Endodermal cell (in vitro differentiated cells): ENCODE measurements at regions not wholly inside any gene's neighbourhood (a gene's known extent, or its start where the extent isn't known, plus 50 kb on each side); places are given as distances from the start of the nearest gene placed in this dataset.

Experiments
- DNase-seq: peaks from one replicate; pipeline ENCODE4 v3.0.0-alpha.2; 2017
- H3K27ac ChIP-seq: 2 replicates; pipeline ENCODE4 v1.5.1; 2013; ENCODE audit warnings: mild to moderate bottlenecking, low read depth, low read length, moderate library complexity
- H3K27me3 ChIP-seq: 2 replicates; pipeline ENCODE4 v1.6.1; 2013; ENCODE audit warnings: mild to moderate bottlenecking, low read length, moderate library complexity; ENCODE audit not compliant: insufficient read depth, control insufficient read depth, poor library complexity, severe bottlenecking
- H3K36me3 ChIP-seq: 2 replicates; pipeline ENCODE4 v1.7.0; 2013; ENCODE audit warnings: mild to moderate bottlenecking, low read length, moderate library complexity; ENCODE audit not compliant: control insufficient read depth, insufficient read depth
- H3K4me1 ChIP-seq: one replicate; pipeline ENCODE4 v1.7.0; 2013; ENCODE audit warnings: low read length; ENCODE audit not compliant: control insufficient read depth, insufficient read depth
- H3K4me3 ChIP-seq: 2 replicates; pipeline ENCODE4 v1.5.1; 2013; ENCODE audit warnings: mild to moderate bottlenecking, low read length, moderate library complexity
- H3K9ac ChIP-seq: 2 replicates; pipeline ENCODE4 v1.6.1; 2013; ENCODE audit warnings: mild to moderate bottlenecking, low read length, moderate library complexity; ENCODE audit not compliant: poor library complexity, severe bottlenecking; ENCODE audit errors: extremely low read depth
- H3K9me3 ChIP-seq: 2 replicates; pipeline ENCODE4 v1.6.1; 2013; ENCODE audit warnings: mild to moderate bottlenecking, low read length, moderate library complexity; ENCODE audit not compliant: control insufficient read depth
- H3K27ac Mint-ChIP-seq: 2 replicates; pipeline ENCODE4 v1.8.0; 2020; ENCODE audit warnings: mixed read lengths
- H3K27me3 Mint-ChIP-seq: 2 replicates; pipeline ENCODE4 v1.8.0; 2021; ENCODE audit warnings: mild to moderate bottlenecking, mixed read lengths; ENCODE audit not compliant: insufficient read depth
- H3K36me3 Mint-ChIP-seq: 2 replicates; pipeline ENCODE4 v1.8.0; 2020; ENCODE audit warnings: low read depth, mixed read lengths
- H3K4me1 Mint-ChIP-seq: 2 replicates; pipeline ENCODE4 v1.8.0; 2020; ENCODE audit warnings: mixed read lengths
- H3K4me3 Mint-ChIP-seq: 2 replicates; pipeline ENCODE4 v1.8.0; 2020; ENCODE audit warnings: mild to moderate bottlenecking, moderate library complexity, mixed read lengths
- H3K9me3 Mint-ChIP-seq: 2 replicates; pipeline ENCODE4 v1.8.0; 2020; ENCODE audit warnings: mild to moderate bottlenecking, mixed read lengths
- CTCF ChIP-seq: fragments of 200-600 bp; sonication (generic); conservative IDR thresholded peaks from 2 replicates; pipeline ENCODE4 v1.5.0; 2021; ENCODE audit warnings: antibody characterized with exemption, mild to moderate bottlenecking
- WGBS, 2 experiments: methylation state at CpG; one replicate each; pipeline versions ENCODE4 v1.1.5 to v1.1.7; 2013; ENCODE audit warnings: missing lambda C conversion rate in 2 of 2, mixed read lengths in 1 of 2; ENCODE audit not compliant: insufficient coverage in 1 of 2, insufficient read length in 1 of 2; 5-methylcytosine and 5-hydroxymethylcytosine counted together

- H3K9ac ChIP-seq, result no peak overlapping the region
Measured at GRCh38 chr11:133699071-133699470, 146.2 kb downstream of the SPATA19 start.

GRCh38 chr11:133698654-133699053, 146.7 kb downstream of the SPATA19 start:
- Histone ChIP-seq H3K27me3 (no peaks in the 10 kb centered on the region), H3K9ac (no peak overlapping the region), H3K36me3 (no peaks in the 10 kb centered on the region), H3K4me3 (no peak overlapping the region), H3K4me1 (no peaks in the 10 kb centered on the region), H3K27ac (no peak overlapping the region), H3K9me3 (no peaks in the 10 kb centered on the region)
- no peak overlapping the region for H3K4me3 Mint-ChIP-seq
- H3K27ac Mint-ChIP-seq, result no peak overlapping the region
- no peaks in the 10 kb centered on the region for H3K27me3 Mint-ChIP-seq
- no peaks in the 10 kb centered on the region for H3K4me1 Mint-ChIP-seq
- no peaks in the 10 kb centered on the region for H3K36me3 Mint-ChIP-seq
- WGBS, 2 experiments, result 96 to 100% methylated on average over 1 of the region's 1 CpG
- H3K9me3 Mint-ChIP-seq, result no peaks in the 10 kb centered on the region
- DNase-seq, result no peak
- no peak for TF ChIP-seq CTCF

More at GRCh38 chr11:133699071-133699470, 146.2 kb downstream of the SPATA19 start:
- Mint-ChIP-seq H3K36me3 (no peaks in the 10 kb centered on the region), H3K27ac (no peak overlapping the region), H3K4me3 (no peak overlapping the region), H3K27me3 (no peaks in the 10 kb centered on the region), H3K9me3 (no peaks in the 10 kb centered on the region), H3K4me1 (no peaks in the 10 kb centered on the region)
- 93 to 94% methylated on average over 5 of the region's 5 CpGs for WGBS, 2 experiments
- no peak for TF ChIP-seq CTCF
- H3K27ac ChIP-seq, result no peak overlapping the region
- no peaks in the 10 kb centered on the region for H3K4me1 ChIP-seq
- no peaks in the 10 kb centered on the region for H3K36me3 ChIP-seq
- H3K4me3 ChIP-seq, result no peak overlapping the region
- no peaks in the 10 kb centered on the region for H3K9me3 ChIP-seq
- no peak for DNase-seq
- no peaks in the 10 kb centered on the region for H3K27me3 ChIP-seq

DNA sequence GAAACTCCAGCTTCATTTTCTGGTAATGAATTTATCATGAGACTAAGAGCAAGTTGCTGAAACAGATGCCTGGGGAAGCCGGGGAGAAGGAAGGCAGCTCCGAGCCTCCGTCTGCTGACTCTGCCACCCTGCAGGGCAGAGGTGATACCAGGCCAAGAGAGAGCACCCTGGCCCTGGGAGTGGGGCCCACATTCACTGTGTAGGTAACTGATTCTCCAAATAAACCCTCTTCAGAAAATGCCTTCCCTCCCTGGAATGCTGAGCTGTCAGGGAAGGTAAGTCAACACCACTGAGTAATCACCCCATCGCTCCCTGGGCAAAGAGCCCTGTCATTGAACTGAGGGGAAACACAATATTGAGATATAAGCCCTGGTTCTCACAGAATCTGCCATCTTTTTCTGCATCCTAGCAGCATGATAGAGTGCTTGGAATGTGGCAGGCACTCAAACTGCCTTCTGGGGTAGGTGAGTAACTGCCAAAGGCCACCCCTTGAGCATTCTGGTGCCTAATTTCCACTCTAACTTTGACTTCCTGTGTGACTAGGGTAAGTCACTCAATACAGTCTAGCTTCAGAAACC, 147.6 kb downstream of the SPATA19 start:
- no peaks in the 10 kb centered on the region for H3K27me3 ChIP-seq
- H3K27ac ChIP-seq, result no peak overlapping the region
- H3K4me3 ChIP-seq, result no peak overlapping the region

More for the DNA sequence above, 147.6 kb downstream of the SPATA19 start:
- TF ChIP-seq CTCF, result no peak
- no peaks in the 10 kb centered on the region for H3K36me3 Mint-ChIP-seq
- H3K9me3 ChIP-seq, result no peaks in the 10 kb centered on the region
- no peaks in the 10 kb centered on the region for H3K9me3 Mint-ChIP-seq
- H3K4me3 Mint-ChIP-seq, result no peak overlapping the region
- no peak for DNase-seq
- H3K27ac Mint-ChIP-seq, result no peak overlapping the region
- no peaks in the 10 kb centered on the region for H3K4me1 ChIP-seq
- no peaks in the 10 kb centered on the region for H3K36me3 ChIP-seq
- H3K4me1 Mint-ChIP-seq, result no peaks in the 10 kb centered on the region
- H3K27me3 Mint-ChIP-seq, result no peaks in the 10 kb centered on the region
- WGBS, 2 experiments, result 90 to 93% methylated on average over 4 of the region's 4 CpGs
- no peak overlapping the region for H3K9ac ChIP-seq
